ENCODE measurements at regions not wholly inside any gene's neighbourhood (a gene's known extent, or its start where the extent isn't known, plus 50 kb on each side); places are given as distances from the start of the nearest gene placed in this dataset.

DNA sequence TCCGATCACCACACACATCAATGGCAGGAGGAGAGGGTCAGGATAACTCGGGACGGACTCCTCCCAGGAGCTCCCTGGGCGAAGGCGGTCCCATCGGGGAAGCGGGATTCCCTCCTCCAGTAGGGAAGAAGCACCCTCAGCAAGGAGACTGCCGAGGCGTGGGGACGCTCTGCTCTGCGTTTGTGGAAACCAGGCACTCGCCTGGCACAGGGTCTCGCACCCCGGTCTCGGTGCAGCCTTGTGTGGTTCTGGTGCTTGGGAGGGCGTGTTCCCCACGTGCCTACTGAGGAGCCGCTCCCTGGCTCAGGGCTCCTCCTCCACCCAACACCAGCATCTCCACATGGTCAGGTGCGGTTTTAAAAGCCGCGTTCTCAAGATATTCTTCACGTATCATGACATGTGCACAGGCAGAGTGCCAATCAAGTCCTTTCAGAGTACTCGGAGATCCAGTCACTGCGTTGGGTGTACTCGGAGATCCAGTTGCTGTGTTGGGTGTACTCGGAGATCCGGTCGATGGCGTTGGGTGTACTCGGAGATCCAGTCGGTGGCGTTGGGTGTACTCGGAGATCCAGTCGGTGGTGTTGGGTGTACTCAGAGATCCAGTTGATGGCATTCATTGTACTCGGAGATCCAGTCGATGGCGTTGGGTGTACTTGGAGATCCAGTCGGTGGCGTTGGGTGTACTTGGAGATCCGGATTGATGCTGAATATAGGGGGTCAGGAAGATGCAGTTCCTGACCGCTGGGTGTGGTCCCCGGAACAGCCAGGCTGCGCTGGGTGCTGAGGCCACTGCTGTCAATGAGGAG, 117.5 kb downstream of the RTP5 start:
- no peak overlapping the region for H3K4me3 ChIP-seq (ENCODE audit: low read depth, low read length)
- no peak for TF ChIP-seq CTCF (IDR thresholded peaks at IDR 0.05; ENCODE audit: insufficient read depth, low read depth, low read length)
- no peak for DNase-seq (ENCODE audit: low read depth)

DNA sequence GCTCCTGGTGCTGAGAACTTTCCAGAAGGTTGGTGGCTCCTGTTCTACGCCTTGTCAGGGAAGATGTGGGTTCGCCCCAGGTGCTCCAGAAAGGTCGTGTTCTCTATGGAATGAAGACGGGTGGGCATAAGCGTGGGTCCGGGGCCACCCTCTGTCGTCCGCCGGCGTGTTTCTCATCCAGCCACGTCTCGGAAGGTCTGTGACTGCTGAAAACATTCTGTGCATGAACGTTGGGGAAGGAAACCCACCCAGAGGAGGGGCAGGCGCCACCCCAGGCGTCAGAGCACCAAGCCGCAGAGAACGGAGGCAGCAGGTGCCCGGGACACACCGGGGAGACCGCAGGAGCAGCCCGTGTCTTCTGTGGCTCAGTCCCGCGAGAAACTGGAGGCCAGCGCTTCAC, 118.2 kb downstream of the RTP5 start:
- no peak overlapping the region for H3K4me3 ChIP-seq (ENCODE audit: low read depth, low read length)
- no peak for DNase-seq (ENCODE audit: low read depth)
- no peak for TF ChIP-seq CTCF (IDR thresholded peaks at IDR 0.05; ENCODE audit: insufficient read depth, low read depth, low read length)

- no peak for TF ChIP-seq CTCF (IDR thresholded peaks at IDR 0.05; ENCODE audit: insufficient read depth, low read depth, low read length)
- no peak overlapping the region for H3K4me3 ChIP-seq (ENCODE audit: low read depth, low read length)
- DNase-seq (ENCODE audit: low read depth), result no peak
Observed at GRCh38 chr2:241988146-241988545, 118.6 kb downstream of the RTP5 start.

DNA sequence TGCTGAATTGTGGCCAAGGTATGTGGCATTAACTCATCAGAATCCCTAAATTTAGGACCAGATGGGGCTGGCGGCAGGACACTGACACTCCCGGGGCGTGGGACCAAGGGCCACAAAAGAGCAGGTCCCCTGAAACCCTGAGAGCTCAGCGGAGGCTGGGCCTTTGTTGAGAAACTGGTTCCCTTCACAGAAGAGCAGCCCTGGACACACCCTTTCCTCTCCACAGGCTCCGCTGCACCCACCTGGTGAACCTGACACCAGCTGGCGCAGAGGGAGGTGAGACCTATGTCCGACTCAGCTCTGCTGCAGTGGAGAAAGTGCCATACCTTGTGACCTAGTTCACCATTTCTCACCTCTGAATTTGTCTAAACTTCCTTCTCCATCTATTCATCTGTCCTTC, 119.5 kb downstream of the RTP5 start:
- no peak for DNase-seq (ENCODE audit: low read depth)
- no peak overlapping the region for H3K4me3 ChIP-seq (ENCODE audit: low read depth, low read length)
- TF ChIP-seq CTCF (IDR thresholded peaks at IDR 0.05; ENCODE audit: insufficient read depth, low read depth, low read length), result no peak

DNA sequence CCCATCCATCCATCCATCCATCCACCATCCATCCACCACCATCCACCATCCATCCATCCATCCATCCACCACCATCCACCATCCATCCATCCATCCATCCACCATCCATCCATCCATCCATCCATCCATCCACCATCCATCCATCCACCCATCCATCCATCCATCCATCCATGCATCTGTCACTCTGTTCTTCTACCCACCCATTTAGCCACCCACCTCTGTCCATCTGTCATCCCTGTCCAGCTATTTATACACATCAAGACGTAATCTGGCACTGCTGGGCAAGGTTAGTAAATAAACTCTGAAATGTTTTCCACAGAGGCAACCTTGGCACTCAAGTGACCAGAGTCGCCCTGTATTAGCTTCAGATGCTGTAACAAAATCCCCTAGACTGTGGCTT, 120.9 kb downstream of the RTP5 start:
- no peak for DNase-seq (ENCODE audit: low read depth)
- no peak overlapping the region for H3K4me3 ChIP-seq (ENCODE audit: low read depth, low read length)
- no peak for TF ChIP-seq CTCF (IDR thresholded peaks at IDR 0.05; ENCODE audit: insufficient read depth, low read depth, low read length)

DNA sequence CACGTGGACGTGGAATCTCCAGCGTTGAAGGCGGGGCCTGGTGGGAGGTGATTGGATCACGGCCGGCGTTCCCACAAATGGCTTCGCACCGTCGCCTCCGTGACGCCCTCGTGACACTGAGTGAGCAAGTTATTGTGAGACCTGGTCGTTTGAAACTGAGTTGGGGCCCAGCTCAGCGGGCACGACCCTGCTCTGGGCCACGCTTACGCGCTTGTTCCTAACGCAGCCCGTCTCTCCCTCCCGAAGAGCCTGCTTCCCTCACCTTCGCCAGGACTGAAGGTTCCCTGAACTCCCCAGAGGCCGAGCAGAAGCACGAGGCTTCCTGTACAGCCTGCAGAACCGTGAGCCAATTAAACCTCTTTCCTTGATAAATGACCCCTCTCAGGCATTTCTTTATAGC, 121.8 kb downstream of the RTP5 start:
- H3K4me3 ChIP-seq (ENCODE audit: low read depth, low read length), result no peak overlapping the region
- DNase-seq (ENCODE audit: low read depth), result no peak
- TF ChIP-seq CTCF (IDR thresholded peaks at IDR 0.05; ENCODE audit: insufficient read depth, low read depth, low read length), result no peak

DNA sequence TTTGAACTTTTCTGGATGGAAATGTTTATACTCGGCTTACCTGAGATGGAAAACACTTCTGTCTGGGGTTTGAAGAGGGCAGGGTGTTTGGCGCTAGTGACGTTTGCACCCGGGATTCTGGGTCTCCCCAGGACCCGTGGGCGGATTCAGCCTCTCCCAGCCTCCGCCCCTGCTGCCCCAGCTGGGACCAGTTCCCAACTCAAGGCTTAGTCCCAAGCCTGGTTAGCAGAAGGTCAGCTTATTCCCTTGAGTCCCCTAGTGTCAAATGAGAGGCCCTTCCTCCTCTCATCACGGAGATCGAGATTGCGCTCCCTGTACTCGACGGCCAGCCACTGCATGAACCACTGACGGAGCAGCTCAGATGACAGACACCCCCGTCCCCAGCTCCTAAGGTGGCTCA, 123.2 kb downstream of the RTP5 start:
- DNase-seq (ENCODE audit: low read depth), result no peak

More for the DNA sequence above, 123.2 kb downstream of the RTP5 start:
- TF ChIP-seq CTCF (IDR thresholded peaks at IDR 0.05; ENCODE audit: insufficient read depth, low read depth, low read length), result no peak
- H3K4me3 ChIP-seq (ENCODE audit: low read depth, low read length), result no peak overlapping the region

All from fibroblast of villous mesenchyme (primary cell).